RKO (cell line): ENCODE measurements at regions not wholly inside any gene's neighbourhood (a gene's known extent, or its start where the extent isn't known, plus 50 kb on each side); places are given as distances from the start of the nearest gene placed in this dataset.
"Not testable (repeated sequence)": the region's sequence is repeated elsewhere in the genome, so short reads cannot be mapped to it uniquely, and the experiment has no call there.

Experiments
- DNase-seq: peaks from one replicate; pipeline ENCODE4 v3.0.0-alpha.2; 2016; ENCODE audit warnings: low spot score

GRCh38 chr7:80018941-80019808 is 115.5 kb upstream of the GNAI1 start:
- peak; percentile 60 for DNase-seq

- no peak for DNase-seq
These were observed 117.4 kb upstream of the GNAI1 start for GRCh38 chr7:80017101-80017698.

- peak; percentile 25 for DNase-seq
These were observed 120.1 kb upstream of the GNAI1 start for GRCh38 chr7:80014511-80014910.

GRCh38 chr7:80008039-80008438 is 126.6 kb upstream of the GNAI1 start:
- no peak for DNase-seq

- no peak for DNase-seq
These were observed 131.8 kb upstream of the GNAI1 start for GRCh38 chr7:80002865-80003264.

GRCh38 chr7:79998363-79998762 is 136.3 kb upstream of the GNAI1 start:
- no peak for DNase-seq

GRCh38 chr7:79997345-79997744 is 137.3 kb upstream of the GNAI1 start:
- no peak for DNase-seq

- not testable (repeated sequence) for DNase-seq
These were observed 138.9 kb upstream of the GNAI1 start for GRCh38 chr7:79995741-79996140.

- DNase-seq = peak; percentile 12
These were observed 146.0 kb upstream of the GNAI1 start for GRCh38 chr7:79988653-79989052.

- DNase-seq = no peak
These were observed 150.4 kb upstream of the GNAI1 start for GRCh38 chr7:79984210-79984609.

GRCh38 chr7:79982141-79982770 is 152.4 kb upstream of the GNAI1 start:
- peak; percentile 9 for DNase-seq

GRCh38 chr7:79980376-79980775 is 154.3 kb upstream of the GNAI1 start:
- DNase-seq = no peak

- DNase-seq = no peak
These were observed 155.2 kb upstream of the GNAI1 start for GRCh38 chr7:79979437-79979836.

GRCh38 chr7:79977481-79977880 is 157.2 kb upstream of the GNAI1 start:
- DNase-seq = no peak

GRCh38 chr7:79976711-79977020 is 158.0 kb upstream of the GNAI1 start:
- DNase-seq = not testable (repeated sequence)

GRCh38 chr7:79975986-79976710 is 158.5 kb upstream of the GNAI1 start:
- not testable (repeated sequence) for DNase-seq

- no peak for DNase-seq
These were observed 161.2 kb upstream of the GNAI1 start for GRCh38 chr7:79973455-79973854.

- no peak for DNase-seq
These were observed 163.6 kb upstream of the GNAI1 start for GRCh38 chr7:79971058-79971457.

- DNase-seq = no peak
These were observed 165.7 kb upstream of the GNAI1 start for GRCh38 chr7:79968894-79969293.

GRCh38 chr7:79968077-79968648 is 166.5 kb upstream of the GNAI1 start:
- DNase-seq = no peak

GRCh38 chr7:79965946-79966345 is 168.7 kb upstream of the GNAI1 start:
- no peak for DNase-seq

- DNase-seq = no peak
These were observed 170.2 kb upstream of the GNAI1 start for GRCh38 chr7:79964463-79964862.
